ENCODE measurements at regions not wholly inside any gene's neighbourhood (a gene's known extent, or its start where the extent isn't known, plus 50 kb on each side); places are given as distances from the start of the nearest gene placed in this dataset.

DNA sequence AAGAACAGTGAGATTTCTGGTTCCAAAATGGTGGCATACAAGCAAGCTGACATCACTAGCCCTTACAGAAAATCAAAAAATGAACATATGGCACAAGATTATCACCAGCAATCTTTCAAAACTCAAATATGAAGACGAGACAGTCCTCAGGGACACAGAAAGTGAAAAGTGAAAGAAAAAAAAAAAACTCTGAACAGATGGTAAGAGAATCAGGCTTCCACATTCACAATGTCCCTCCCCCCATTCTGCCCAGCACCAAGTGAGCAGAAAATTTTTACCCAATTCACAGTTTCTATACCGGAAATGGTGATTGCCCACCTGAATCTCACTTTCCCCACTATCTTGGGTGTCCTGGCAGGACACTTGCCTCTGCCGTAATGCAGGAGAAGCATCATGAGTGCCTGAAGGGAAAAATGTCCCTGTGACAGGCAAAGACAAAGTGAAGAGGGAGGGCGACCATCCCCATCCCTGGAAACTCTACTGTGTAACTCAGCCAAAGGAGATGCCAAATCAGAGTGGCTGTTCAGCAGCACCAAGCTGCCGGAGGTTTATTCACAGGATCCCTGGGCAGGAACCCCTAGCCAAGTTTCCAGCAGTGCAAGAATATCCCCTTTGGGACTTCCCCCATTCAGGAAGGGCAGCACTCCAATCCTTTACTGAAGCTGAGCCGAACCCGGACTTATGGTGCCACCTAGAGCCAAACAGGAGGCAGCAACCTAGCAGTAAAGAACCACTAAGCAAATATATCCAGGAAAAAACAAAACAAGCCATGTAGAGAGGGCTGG lies 312.2 kb downstream of the LRATD1 start:
- TF ChIP-seq, protein P1, sequence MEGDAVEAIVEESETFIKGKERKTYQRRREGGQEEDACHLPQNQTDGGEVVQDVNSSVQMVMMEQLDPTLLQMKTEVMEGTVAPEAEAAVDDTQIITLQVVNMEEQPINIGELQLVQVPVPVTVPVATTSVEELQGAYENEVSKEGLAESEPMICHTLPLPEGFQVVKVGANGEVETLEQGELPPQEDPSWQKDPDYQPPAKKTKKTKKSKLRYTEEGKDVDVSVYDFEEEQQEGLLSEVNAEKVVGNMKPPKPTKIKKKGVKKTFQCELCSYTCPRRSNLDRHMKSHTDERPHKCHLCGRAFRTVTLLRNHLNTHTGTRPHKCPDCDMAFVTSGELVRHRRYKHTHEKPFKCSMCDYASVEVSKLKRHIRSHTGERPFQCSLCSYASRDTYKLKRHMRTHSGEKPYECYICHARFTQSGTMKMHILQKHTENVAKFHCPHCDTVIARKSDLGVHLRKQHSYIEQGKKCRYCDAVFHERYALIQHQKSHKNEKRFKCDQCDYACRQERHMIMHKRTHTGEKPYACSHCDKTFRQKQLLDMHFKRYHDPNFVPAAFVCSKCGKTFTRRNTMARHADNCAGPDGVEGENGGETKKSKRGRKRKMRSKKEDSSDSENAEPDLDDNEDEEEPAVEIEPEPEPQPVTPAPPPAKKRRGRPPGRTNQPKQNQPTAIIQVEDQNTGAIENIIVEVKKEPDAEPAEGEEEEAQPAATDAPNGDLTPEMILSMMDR (IDR thresholded peaks at IDR 0.05; ENCODE audit: low read length) = peak; percentile 63
- TF ChIP-seq EZH2 (IDR thresholded peaks at IDR 0.05; ENCODE audit: borderline replicate concordance, low read length) = no peak

All from OCI-LY1 (cell line).